ENCODE measurements at regions not wholly inside any gene's neighbourhood (a gene's known extent, or its start where the extent isn't known, plus 50 kb on each side); places are given as distances from the start of the nearest gene placed in this dataset.

DNA sequence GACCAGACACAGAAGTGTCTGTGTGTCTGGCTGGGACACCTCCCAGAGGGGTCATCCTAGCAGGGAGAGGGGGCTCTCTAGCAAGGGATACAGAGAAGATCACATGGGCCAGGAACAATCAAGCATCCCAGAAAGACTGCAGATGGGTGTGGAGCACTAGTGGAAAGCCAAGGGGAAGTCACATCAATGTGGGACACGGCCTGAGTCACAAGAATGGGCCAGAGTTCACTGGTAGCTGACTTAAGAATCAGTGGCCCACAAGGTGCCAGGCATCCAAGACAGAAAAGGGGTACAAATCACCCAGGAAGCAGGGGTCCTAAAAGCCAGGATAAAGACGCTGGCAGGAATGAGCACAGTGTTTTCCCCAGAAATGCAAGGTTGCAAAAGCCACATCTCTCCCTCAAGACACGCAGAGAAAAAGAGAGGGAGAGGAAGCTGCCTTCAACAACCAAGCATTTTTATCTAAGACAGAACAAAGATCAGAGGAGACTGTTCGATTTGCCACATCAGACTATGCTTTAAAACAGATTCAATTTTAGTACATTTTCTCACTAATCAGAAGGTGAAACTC is 113.6 kb upstream of the DST start:
- no peak overlapping the region for H3K27ac Mint-ChIP-seq
- no peak for DNase-seq
- Histone ChIP-seq H3K27me3 (ENCODE audit: control insufficient read depth in 1 of 2, insufficient read depth in 2 of 2, low read length in 2 of 2) (no peaks in the 10 kb centered on the region), H3K9me3 (ENCODE audit: control insufficient read depth in 1 of 2, insufficient read depth in 1 of 2, low read length in 2 of 2) (no peaks in the 10 kb centered on the region), H3K4me3 (ENCODE audit: low read length) (no peak overlapping the region), H3K27ac (ENCODE audit: low read depth in 1 of 2, low read length in 2 of 2) (no peak overlapping the region), H3K36me3 (ENCODE audit: insufficient read depth, low read length) (no peaks in the 10 kb centered on the region), H3K4me1 (ENCODE audit: insufficient read depth, low read length) (no peaks in the 10 kb centered on the region)
- H3K9me3 Mint-ChIP-seq: no peaks in the 10 kb centered on the region
- ChIA-PET POLR2A (no interaction called here), CTCF (no interaction called here)
- H3K27me3 Mint-ChIP-seq: no peaks in the 10 kb centered on the region
- TF ChIP-seq, protein P1, sequence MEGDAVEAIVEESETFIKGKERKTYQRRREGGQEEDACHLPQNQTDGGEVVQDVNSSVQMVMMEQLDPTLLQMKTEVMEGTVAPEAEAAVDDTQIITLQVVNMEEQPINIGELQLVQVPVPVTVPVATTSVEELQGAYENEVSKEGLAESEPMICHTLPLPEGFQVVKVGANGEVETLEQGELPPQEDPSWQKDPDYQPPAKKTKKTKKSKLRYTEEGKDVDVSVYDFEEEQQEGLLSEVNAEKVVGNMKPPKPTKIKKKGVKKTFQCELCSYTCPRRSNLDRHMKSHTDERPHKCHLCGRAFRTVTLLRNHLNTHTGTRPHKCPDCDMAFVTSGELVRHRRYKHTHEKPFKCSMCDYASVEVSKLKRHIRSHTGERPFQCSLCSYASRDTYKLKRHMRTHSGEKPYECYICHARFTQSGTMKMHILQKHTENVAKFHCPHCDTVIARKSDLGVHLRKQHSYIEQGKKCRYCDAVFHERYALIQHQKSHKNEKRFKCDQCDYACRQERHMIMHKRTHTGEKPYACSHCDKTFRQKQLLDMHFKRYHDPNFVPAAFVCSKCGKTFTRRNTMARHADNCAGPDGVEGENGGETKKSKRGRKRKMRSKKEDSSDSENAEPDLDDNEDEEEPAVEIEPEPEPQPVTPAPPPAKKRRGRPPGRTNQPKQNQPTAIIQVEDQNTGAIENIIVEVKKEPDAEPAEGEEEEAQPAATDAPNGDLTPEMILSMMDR (IDR thresholded peaks at IDR 0.05): no peak
- no peaks in the 10 kb centered on the region for H3K4me1 Mint-ChIP-seq (ENCODE audit: low read depth)
- no peak overlapping the region for H3K4me3 Mint-ChIP-seq
- ATAC-seq (ENCODE audit: poor library complexity): no peak
- intact Hi-C loops (cut with DNase I, micrococcal nuclease): no loop called here
- H3K36me3 Mint-ChIP-seq (ENCODE audit: low read depth): no peaks in the 10 kb centered on the region

DNA sequence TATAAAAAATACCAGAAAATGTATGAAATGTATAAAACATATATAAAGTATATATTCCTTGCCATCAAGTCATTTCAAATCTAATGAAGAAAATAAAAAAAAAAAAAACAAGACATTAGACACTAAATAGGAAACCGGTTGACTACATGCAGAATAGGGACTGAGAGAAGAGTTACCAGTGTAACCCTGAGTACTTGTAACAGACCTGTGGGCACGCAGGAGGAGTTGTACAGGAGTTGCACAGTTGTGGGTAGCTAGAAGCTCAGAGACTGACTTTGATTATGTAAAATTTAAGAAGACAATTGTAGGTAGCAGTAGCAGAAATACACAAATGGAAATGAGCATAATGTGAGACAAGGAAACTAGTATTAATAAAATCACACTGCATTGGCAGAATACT is 112.4 kb upstream of the DST start:
- Histone ChIP-seq H3K36me3 (ENCODE audit: insufficient read depth, low read length) (no peaks in the 10 kb centered on the region), H3K4me1 (ENCODE audit: insufficient read depth, low read length) (no peaks in the 10 kb centered on the region), H3K27ac (ENCODE audit: low read depth in 1 of 2, low read length in 2 of 2) (no peak overlapping the region), H3K9me3 (ENCODE audit: control insufficient read depth in 1 of 2, insufficient read depth in 1 of 2, low read length in 2 of 2) (no peaks in the 10 kb centered on the region), H3K4me3 (ENCODE audit: low read length) (no peak overlapping the region), H3K27me3 (ENCODE audit: control insufficient read depth in 1 of 2, insufficient read depth in 2 of 2, low read length in 2 of 2) (no peaks in the 10 kb centered on the region)
- intact Hi-C loops (cut with DNase I, micrococcal nuclease): no loop called here
- ChIA-PET POLR2A (no interaction called here), CTCF (no interaction called here)
- Mint-ChIP-seq H3K4me3 (no peak overlapping the region), H3K27ac (no peak overlapping the region), H3K27me3 (no peaks in the 10 kb centered on the region), H3K4me1 (ENCODE audit: low read depth) (no peaks in the 10 kb centered on the region), H3K36me3 (ENCODE audit: low read depth) (no peaks in the 10 kb centered on the region), H3K9me3 (no peaks in the 10 kb centered on the region)
- TF ChIP-seq, protein P1 (IDR thresholded peaks at IDR 0.05): no peak
- no peak for ATAC-seq (ENCODE audit: poor library complexity)
- DNase-seq: no peak

DNA sequence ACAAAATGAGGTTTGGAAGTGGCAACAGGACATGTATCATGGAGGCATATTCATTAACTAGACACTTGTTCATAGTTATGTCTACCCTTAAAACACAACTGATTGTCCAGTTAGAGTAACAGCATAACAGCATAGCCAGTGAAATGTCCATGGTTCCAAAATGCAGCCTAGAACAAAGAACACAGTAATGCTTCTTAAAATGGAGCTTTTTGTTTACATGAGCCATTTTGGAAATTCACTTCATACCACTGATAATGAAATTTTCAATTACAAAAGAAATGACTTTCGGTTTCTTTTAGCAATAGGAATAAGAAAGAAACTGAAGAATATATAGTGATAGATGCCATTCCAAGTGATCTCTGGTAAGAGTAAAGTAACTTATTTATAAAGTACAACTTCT is 111.1 kb upstream of the DST start:
- POLR2A ChIA-PET: no interaction called here
- no peaks in the 10 kb centered on the region for H3K9me3 Mint-ChIP-seq
- H3K4me1 Mint-ChIP-seq (ENCODE audit: low read depth): no peaks in the 10 kb centered on the region
- no peaks in the 10 kb centered on the region for H3K36me3 Mint-ChIP-seq (ENCODE audit: low read depth)
- H3K27me3 Mint-ChIP-seq: no peaks in the 10 kb centered on the region
- ATAC-seq (ENCODE audit: poor library complexity): no peak
- Histone ChIP-seq H3K27me3 (ENCODE audit: control insufficient read depth in 1 of 2, insufficient read depth in 2 of 2, low read length in 2 of 2) (no peaks in the 10 kb centered on the region), H3K27ac (ENCODE audit: low read depth in 1 of 2, low read length in 2 of 2) (no peak overlapping the region), H3K9me3 (ENCODE audit: control insufficient read depth in 1 of 2, insufficient read depth in 1 of 2, low read length in 2 of 2) (no peaks in the 10 kb centered on the region), H3K4me3 (ENCODE audit: low read length) (no peak overlapping the region), H3K36me3 (ENCODE audit: insufficient read depth, low read length) (no peaks in the 10 kb centered on the region), H3K4me1 (ENCODE audit: insufficient read depth, low read length) (no peaks in the 10 kb centered on the region)
- CTCF ChIA-PET: no interaction called here
- DNase-seq: no peak
- intact Hi-C loops (cut with DNase I, micrococcal nuclease): no loop called here
- H3K27ac Mint-ChIP-seq: no peak overlapping the region
- TF ChIP-seq, protein P1 (IDR thresholded peaks at IDR 0.05): no peak
- H3K4me3 Mint-ChIP-seq: no peak overlapping the region
